ENCODE measurements at regions not wholly inside any gene's neighbourhood (a gene's known extent, or its start where the extent isn't known, plus 50 kb on each side); places are given as distances from the start of the nearest gene placed in this dataset.

DNA sequence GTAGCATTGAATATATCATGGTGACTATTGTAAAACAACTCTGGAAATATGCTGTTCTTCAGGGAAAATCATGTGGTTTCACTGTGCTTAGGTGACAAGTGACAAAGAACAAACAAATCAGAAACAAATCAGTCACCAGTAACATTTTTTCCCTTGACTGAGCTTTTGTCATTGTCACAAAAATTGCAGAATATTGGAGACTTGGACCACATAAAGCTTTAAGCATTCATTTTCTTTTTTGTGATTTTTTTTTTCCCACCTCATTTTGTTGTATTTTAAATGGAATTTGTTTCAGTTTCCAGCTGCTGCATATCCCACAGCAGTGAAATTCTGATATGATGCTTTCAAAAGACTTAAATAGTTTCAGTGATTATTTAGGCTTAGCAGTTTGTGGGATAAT is 1088.4 kb downstream of the OTOL1 start:
- TF ChIP-seq, protein P1, sequence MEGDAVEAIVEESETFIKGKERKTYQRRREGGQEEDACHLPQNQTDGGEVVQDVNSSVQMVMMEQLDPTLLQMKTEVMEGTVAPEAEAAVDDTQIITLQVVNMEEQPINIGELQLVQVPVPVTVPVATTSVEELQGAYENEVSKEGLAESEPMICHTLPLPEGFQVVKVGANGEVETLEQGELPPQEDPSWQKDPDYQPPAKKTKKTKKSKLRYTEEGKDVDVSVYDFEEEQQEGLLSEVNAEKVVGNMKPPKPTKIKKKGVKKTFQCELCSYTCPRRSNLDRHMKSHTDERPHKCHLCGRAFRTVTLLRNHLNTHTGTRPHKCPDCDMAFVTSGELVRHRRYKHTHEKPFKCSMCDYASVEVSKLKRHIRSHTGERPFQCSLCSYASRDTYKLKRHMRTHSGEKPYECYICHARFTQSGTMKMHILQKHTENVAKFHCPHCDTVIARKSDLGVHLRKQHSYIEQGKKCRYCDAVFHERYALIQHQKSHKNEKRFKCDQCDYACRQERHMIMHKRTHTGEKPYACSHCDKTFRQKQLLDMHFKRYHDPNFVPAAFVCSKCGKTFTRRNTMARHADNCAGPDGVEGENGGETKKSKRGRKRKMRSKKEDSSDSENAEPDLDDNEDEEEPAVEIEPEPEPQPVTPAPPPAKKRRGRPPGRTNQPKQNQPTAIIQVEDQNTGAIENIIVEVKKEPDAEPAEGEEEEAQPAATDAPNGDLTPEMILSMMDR (conservative IDR thresholded peaks at IDR 0.05; ENCODE audit: low read depth, low read length), result no peak
- TF ChIP-seq EZH2 (IDR thresholded peaks at IDR 0.05; ENCODE audit: low read length, unreplicated experiment) (no peak), EZH2phosphoT487 (IDR thresholded peaks at IDR 0.05; ENCODE audit: borderline replicate concordance, low read length) (no peak)
